A204.1 (cell line): ENCODE measurements at regions not wholly inside any gene's neighbourhood (a gene's known extent, or its start where the extent isn't known, plus 50 kb on each side); places are given as distances from the start of the nearest gene placed in this dataset.
"Not testable (repeated sequence)": the region's sequence is repeated elsewhere in the genome, so short reads cannot be mapped to it uniquely, and the experiment has no call there.

Source experiments
- FAIRE-seq: peaks from 2 replicates; lab custom pipeline; 2012; peaks lifted over from hg19 to GRCh38; lab: Jason Lieb, UNC

DNA sequence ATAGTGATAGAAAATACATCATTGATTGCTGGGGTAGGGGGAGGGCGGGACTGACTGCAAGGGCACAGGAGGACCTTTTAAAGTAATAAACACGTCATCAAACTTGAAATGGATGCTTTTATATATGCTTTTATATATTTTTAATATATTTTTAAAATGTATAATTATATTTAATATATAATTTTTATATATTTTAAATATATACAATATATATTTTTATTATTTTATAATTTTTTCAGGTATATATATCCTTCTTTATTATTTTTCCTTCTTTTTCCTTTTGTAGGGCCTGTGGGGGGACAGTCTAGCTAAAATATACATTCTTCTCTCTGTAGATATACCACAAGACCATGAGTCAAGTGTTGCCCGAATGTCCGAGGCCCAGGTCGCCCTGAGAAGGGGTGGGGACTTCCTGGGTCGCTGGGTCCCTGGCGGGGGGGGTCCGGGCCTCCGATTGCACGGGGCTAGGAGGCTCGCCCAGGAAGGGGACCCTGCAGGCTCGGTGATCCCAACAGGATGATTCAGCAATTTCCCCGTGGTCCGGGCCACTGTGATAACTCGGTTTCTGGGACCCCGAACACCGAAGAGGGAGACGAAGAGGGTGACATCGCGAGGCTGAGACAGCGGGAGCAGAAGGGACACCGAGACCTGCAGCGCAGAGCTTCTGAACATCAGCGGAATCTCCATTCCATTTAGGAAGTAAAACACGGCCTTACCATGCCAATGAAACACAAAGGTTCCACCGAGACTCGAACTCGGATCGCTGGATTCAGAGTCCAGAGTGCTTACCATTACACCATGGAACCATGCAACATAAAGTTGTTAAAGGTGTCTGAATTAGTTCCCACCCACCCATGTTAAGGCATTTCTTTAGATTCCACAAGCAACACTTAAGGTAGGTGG is 112.5 kb upstream of the NBPF11 start:
- FAIRE-seq: peak; percentile 41

GRCh38 chr1:148263906-148264255 is 111.8 kb upstream of the NBPF11 start:
- no peak for FAIRE-seq

- no peak for FAIRE-seq
Measured at GRCh38 chr1:148263128-148263905, 111.2 kb upstream of the NBPF11 start.

DNA sequence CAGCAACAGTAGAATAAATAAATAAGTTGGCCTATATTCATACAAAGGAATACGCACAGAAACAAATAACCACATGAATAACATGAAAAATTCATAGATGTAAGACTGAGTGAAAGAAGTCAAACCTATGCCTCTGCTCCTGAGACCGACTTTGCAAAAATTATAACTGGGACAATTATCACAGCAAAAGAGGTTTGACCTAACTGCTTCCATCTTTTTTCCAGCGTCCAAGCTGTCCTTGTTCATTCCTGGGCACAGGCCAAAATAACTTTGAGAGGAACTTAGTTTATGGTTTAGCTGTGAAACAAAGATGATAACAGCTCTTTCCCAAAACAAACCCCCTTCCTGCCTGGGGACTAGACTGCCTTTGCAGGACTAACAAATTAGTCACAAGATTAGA is 109.6 kb upstream of the NBPF11 start:
- FAIRE-seq: not testable (repeated sequence)

DNA sequence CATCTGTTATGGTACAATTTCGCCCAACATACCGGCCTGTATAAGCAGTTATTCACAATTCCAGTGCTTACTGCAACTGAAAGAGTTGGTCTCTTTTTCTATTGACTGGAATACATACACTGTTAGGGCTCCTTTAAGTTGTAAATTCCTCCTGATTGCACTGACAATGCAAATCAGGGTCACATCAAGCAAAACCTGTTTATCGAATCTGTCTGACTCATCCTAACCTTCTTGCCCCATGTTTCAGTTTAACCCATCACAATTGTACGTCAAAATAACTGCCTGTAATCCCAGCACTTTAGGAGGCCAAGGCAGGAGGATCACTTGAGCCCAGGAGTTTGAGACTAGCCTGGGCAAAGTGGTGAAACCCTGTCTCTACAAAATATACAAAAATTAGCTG is 105.8 kb upstream of the NBPF11 start:
- not testable (repeated sequence) for FAIRE-seq

- not testable (repeated sequence) for FAIRE-seq
Measured at GRCh38 chr1:148254611-148255429, 102.7 kb upstream of the NBPF11 start.

GRCh38 chr1:148253808-148254207 is 101.7 kb upstream of the NBPF11 start:
- not testable (repeated sequence) for FAIRE-seq

DNA sequence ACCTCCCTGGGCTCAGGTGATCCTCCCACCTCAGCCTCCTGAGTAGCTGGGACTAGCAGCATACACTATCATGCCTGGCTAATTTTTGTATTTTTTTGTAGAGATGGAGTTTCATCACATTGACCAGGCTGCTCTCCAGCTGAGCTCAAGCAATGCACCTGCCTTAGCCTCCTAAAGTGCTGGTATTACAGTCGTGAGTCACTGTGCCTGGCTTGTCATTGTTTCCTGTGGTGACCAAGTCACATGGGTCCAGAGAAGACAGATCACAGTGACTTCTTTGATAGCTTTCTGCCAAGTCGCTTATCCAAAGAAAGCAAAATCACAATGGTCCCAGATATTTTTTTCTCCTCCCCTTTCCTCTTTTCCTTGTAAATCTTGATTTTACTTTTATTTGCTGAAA is 96.7 kb upstream of the NBPF11 start:
- FAIRE-seq: not testable (repeated sequence)

GRCh38 chr1:148246258-148246861 is 94.3 kb upstream of the NBPF11 start:
- FAIRE-seq: not testable (repeated sequence)

DNA sequence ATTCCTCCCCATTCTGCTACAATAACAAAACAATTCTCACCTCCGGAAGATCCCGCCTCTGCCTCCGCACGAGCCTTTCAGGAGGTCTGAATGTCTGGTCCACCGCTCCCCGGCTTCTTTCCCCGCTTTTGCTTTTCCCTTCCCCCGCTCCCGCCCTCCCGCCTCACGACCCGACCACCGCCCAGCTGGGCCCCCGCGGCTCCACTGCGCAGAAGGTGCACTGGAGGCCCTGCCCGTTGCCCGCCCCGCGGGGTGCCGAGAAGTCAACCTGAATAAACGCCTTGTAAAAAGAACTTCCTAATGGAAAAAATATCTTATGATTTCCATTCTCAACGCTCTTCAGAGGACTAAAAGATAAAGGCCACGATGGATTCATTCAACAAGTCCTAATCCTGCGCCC is 93.8 kb upstream of the NBPF11 start:
- not testable (repeated sequence) for FAIRE-seq

- FAIRE-seq: not testable (repeated sequence)
Measured at GRCh38 chr1:148245443-148245842, 93.4 kb upstream of the NBPF11 start.

- FAIRE-seq: not testable (repeated sequence)
Measured at GRCh38 chr1:148233250-148233649, 81.2 kb upstream of the NBPF11 start.

- not testable (repeated sequence) for FAIRE-seq
Measured at GRCh38 chr1:148228846-148229245, 76.8 kb upstream of the NBPF11 start.

DNA sequence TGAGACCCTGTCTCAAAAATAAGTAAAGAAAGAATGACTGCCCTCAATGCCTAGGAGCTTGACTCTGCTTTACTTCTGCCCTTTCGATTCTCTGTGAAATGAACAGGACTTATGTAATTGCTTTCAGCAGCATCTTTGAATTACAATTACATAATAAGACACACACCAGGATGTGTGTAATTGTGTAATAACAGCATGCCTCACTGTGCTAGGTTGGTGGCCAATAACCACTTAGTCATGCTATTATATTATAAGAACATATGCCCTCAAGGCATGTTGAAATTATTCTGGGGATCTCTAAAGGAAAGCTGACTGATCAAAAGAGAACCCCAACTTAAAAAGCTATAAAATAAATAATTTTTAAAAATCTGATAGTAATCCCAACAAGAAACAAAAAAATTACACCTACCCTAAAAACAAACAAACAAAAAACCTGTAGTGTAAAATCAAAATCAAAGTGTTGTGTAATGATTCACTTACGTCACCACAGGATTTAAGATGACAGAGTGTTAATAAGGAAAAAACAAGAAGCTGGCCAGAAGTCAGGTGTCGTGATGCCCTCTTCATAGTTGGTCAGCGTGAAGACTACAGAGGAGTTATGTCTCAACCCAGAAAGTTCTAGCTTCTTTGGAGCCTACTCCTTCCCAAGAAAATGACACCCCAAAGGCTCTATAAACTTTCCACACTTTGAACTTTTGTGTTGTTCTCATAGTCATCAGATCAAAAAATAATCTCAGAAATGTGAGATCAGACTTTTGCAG is 70.5 kb upstream of the NBPF11 start:
- FAIRE-seq: not testable (repeated sequence)

DNA sequence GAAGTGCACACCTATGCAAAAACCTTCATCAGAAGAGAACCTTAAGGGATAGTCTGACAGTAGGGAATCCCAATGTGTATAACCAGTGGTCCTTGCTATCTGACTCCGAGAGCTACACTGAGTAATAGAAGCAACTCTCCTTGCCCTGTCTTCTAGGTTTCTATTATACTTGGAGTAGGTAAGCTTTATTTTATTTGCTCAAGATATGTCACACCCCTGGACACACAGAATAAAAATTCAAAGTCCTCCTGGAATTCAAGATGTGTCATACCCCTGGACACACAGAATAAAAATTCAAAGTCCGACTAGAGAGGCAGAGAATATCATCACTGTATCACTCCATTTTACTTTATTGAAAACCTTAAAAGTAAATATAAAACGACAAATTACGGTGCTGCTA is 69.5 kb upstream of the NBPF11 start:
- not testable (repeated sequence) for FAIRE-seq

GRCh38 chr1:148219229-148219628 is 67.1 kb upstream of the NBPF11 start:
- FAIRE-seq: not testable (repeated sequence)

DNA sequence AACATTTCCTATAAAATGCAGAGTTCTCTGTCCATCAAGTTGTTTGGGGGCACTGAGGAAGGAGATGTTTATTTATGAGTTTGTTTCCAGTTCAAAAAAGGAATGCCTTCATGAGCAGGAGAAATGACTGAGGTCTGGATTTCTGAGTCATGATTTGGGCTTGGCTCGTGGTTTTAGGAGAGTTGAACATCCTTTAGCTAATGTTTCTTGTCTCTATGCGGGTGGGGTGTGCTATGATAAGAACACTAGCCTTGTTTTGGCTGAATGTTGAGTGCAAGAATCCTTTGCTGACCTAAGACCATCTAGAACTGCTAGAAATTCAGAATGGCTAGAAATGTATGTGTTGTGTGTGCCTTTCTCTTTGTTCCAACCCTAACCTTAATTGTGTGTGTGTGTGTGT is 59.1 kb upstream of the NBPF11 start:
- FAIRE-seq: not testable (repeated sequence)

- not testable (repeated sequence) for FAIRE-seq
Measured at GRCh38 chr1:148210624-148211023, 58.5 kb upstream of the NBPF11 start.

DNA sequence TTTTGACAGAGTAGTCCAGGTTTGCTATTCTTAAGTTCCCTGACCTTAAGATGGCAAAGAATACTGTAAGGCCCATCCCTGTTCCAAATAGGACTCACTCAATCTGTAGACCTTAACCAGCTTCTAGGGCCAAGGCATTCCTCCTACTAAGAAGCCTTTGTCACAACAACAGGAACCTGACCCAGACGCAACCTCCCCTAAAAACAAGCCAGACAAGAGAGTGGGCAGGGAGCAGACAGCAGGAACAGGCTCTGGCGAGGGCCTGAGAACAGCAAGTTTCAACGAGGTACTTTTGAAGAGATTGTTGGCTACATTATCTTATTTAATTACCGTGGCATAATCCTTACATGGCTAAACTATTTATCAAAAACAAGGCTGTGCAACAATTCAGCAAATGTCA is 58.1 kb upstream of the NBPF11 start:
- not testable (repeated sequence) for FAIRE-seq

DNA sequence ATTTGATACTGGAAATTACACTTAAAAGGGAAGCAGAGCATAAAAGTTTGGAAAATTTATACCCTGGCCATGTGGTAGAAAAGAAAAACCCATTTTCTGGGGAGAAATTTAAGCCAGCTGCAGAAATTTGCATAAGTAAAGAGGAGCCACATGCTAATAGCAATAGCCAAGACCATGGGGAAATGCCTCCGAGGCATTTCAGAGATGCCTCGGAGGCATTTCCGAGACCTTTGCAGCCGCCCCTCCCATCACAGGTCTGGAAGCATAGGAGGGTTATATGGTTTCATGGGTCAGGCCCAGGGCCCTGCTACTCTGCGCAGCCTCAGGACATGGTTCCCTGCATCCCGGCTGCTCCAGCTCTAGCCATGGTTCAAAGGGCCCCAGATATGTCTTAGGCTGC is 49.9 kb upstream of the NBPF11 start:
- not testable (repeated sequence) for FAIRE-seq
